H1 (cell line): ENCODE measurements at regions not wholly inside any gene's neighbourhood (a gene's known extent, or its start where the extent isn't known, plus 50 kb on each side); places are given as distances from the start of the nearest gene placed in this dataset.

ENCODE experiments used
- CTCF ChIA-PET: fragments of 300-600 bp; sonication (Branson Sonifier 250); formaldehyde crosslinking; loops from one replicate; lab custom pipeline; 2021; ENCODE audit not compliant: partially characterized antibody; lab: Charles Lee
- POLR2A ChIA-PET: fragments of 300-600 bp; sonication (Branson Sonifier 250); formaldehyde crosslinking; loops from one replicate; lab custom pipeline; 2021; ENCODE audit warnings: inconsistent platforms; ENCODE audit not compliant: partially characterized antibody; lab: Charles Lee
- DNase-seq, 2 experiments: peaks; one replicate each; pipeline versions ENCODE4 v3.0.0 to v3.0.0-alpha.2; 2010 to 2022; ENCODE audit warnings: low spot score in 2 of 2, low read depth in 1 of 2, mixed read lengths in 1 of 2
- FAIRE-seq: peaks from 2 replicates; lab custom pipeline; 2011; peaks lifted over from hg19 to GRCh38; lab: Jason Lieb, UNC
- H2AFZ ChIP-seq: 2 replicates; pipeline ENCODE4 v1.8.1; 2012; ENCODE audit warnings: low read length, inconsistent platforms
- H2AK5ac ChIP-seq: 2 replicates; pipeline ENCODE4 v1.6.1; 2013; ENCODE audit warnings: low read depth, low read length
- H2BK120ac ChIP-seq: replicated peaks from 2 replicates; pipeline ENCODE3; 2013; ENCODE audit warnings: low read depth, low read length, inconsistent platforms
- H2BK12ac ChIP-seq: 2 replicates; pipeline ENCODE4 v1.6.1; 2013; ENCODE audit warnings: low read depth, low read length
- H2BK15ac ChIP-seq: 2 replicates; pipeline ENCODE4 v1.6.1; 2013; ENCODE audit warnings: low read length
- H2BK20ac ChIP-seq: 2 replicates; pipeline ENCODE4 v1.6.1; 2013; ENCODE audit warnings: low read length
- H2BK5ac ChIP-seq: 2 replicates; pipeline ENCODE4 v1.6.1; 2013; ENCODE audit warnings: low read depth, low read length
- H3K14ac ChIP-seq: 2 replicates; pipeline ENCODE4 v1.6.1; 2013; ENCODE audit warnings: inconsistent platforms; ENCODE audit not compliant: insufficient read length
- H3K18ac ChIP-seq: 2 replicates; pipeline ENCODE4 v1.6.1; 2013; ENCODE audit warnings: low read length; ENCODE audit errors: extremely low read depth
- H3K23ac ChIP-seq: 2 replicates; pipeline ENCODE4 v1.6.1; 2013; ENCODE audit warnings: inconsistent platforms; ENCODE audit not compliant: insufficient read length
- H3K23me2 ChIP-seq: 2 replicates; pipeline ENCODE4 v1.6.1; 2013; ENCODE audit warnings: low read depth, low read length
- H3K27ac ChIP-seq: 2 replicates; pipeline ENCODE4 v1.6.1; 2011; ENCODE audit warnings: low read depth, low read length, inconsistent platforms
- H3K27me3 ChIP-seq, 4 experiments: replicated peaks in 1 of 4; 1 replicate in 1 of 4; 2 replicates in 3 of 4; pipeline versions ENCODE4 v1.6.1 to v1.8.1; 2011 to 2013; ENCODE audit warnings: low read length in 3 of 4, mild to moderate bottlenecking in 3 of 4, inconsistent platforms in 2 of 4, mixed read lengths in 2 of 4, moderate library complexity in 1 of 4; ENCODE audit not compliant: control insufficient read depth in 3 of 4, insufficient read depth in 3 of 4; ENCODE audit errors: extremely low read depth in 1 of 4
- H3K36me3 ChIP-seq, 4 experiments: 2 replicates each; pipeline versions ENCODE4 v1.6.1 to v1.8.1; 2011 to 2013; ENCODE audit warnings: mild to moderate bottlenecking in 4 of 4, low read length in 3 of 4, moderate library complexity in 2 of 4, control low read depth in 1 of 4, inconsistent platforms in 1 of 4; ENCODE audit not compliant: insufficient read depth in 4 of 4, control insufficient read depth in 2 of 4
- H3K4ac ChIP-seq: replicated peaks from 2 replicates; pipeline ENCODE3; 2013; ENCODE audit warnings: low read length, low read depth, mixed read lengths, inconsistent platforms; ENCODE audit not compliant: insufficient read length
- H3K4me1 ChIP-seq, 4 experiments: replicated peaks in 1 of 4; 1 replicate in 1 of 4; 2 replicates in 3 of 4; pipeline versions ENCODE4 v1.6.1 to v1.8.1; 2011 to 2013; ENCODE audit warnings: low read length in 3 of 4, inconsistent platforms in 2 of 4, mixed read lengths in 1 of 4; ENCODE audit not compliant: insufficient read depth in 4 of 4, control insufficient read depth in 3 of 4
- H3K4me2 ChIP-seq, 2 experiments: 2 replicates each; pipeline versions ENCODE4 v1.6.1 to v1.8.1; 2011 to 2013; ENCODE audit warnings: low read depth in 2 of 2, low read length in 2 of 2, control low read depth in 1 of 2, inconsistent platforms in 1 of 2, mild to moderate bottlenecking in 1 of 2; ENCODE audit not compliant: insufficient read depth in 1 of 2
- H3K4me3 ChIP-seq, 4 experiments: fragments of 200-600, 300-600 bp in 1 of 4; sonication (generic), shearing (Covaris generic), sonication (Bioruptor Twin) in 1 of 4; 2 replicates each; pipeline versions ENCODE4 v1.5.1 to v1.8.1; 2011 to 2016; ENCODE audit warnings: low read length in 4 of 4, low read depth in 3 of 4, control low read depth in 2 of 4, inconsistent platforms in 2 of 4, mild to moderate bottlenecking in 2 of 4, mixed read lengths in 1 of 4, moderate library complexity in 1 of 4; ENCODE audit not compliant: insufficient read depth in 2 of 4; ENCODE audit errors: extremely low read depth in 1 of 4
- H3K56ac ChIP-seq: replicated peaks from 2 replicates; pipeline ENCODE3; 2013; ENCODE audit warnings: low read depth, mild to moderate bottlenecking, mixed read lengths, low read length, inconsistent platforms; ENCODE audit not compliant: insufficient read length
- H3K79me1 ChIP-seq: 2 replicates; pipeline ENCODE4 v1.6.1; 2013; ENCODE audit warnings: low read depth, low read length, control low read depth
- H3K79me2 ChIP-seq, 2 experiments: 2 replicates each; pipeline versions ENCODE4 v1.6.1 to v1.8.1; 2012 to 2013; ENCODE audit warnings: low read length in 2 of 2, mild to moderate bottlenecking in 2 of 2, inconsistent platforms in 1 of 2; ENCODE audit not compliant: insufficient read depth in 2 of 2, control insufficient read depth in 1 of 2
- H3K9ac ChIP-seq, 4 experiments: replicated peaks in 1 of 4; 1 replicate in 1 of 4; 2 replicates in 3 of 4; pipeline versions ENCODE4 v1.6.1 to v1.8.1; 2011 to 2013; ENCODE audit warnings: low read depth in 3 of 4, low read length in 3 of 4, control low read depth in 2 of 4, mild to moderate bottlenecking in 2 of 4, moderate library complexity in 2 of 4, inconsistent platforms in 1 of 4; ENCODE audit errors: extremely low read depth in 1 of 4
- H3K9me3 ChIP-seq, 2 experiments: 2 replicates each; pipeline versions ENCODE4 v1.6.1 to v1.8.1; 2012 to 2013; ENCODE audit warnings: mild to moderate bottlenecking in 2 of 2, moderate library complexity in 2 of 2, control low read depth in 1 of 2, inconsistent platforms in 1 of 2, low read depth in 1 of 2, low read length in 1 of 2, mixed read lengths in 1 of 2; ENCODE audit not compliant: insufficient read depth in 2 of 2
- H4K20me1 ChIP-seq, 2 experiments: replicated peaks in 1 of 2; 2 replicates each; pipeline versions ENCODE3 to v1.8.1; 2011 to 2013; ENCODE audit warnings: inconsistent platforms in 2 of 2, low read length in 2 of 2, mild to moderate bottlenecking in 1 of 2; ENCODE audit not compliant: insufficient read depth in 2 of 2, control insufficient read depth in 1 of 2
- H4K5ac ChIP-seq: 2 replicates; pipeline ENCODE4 v1.6.1; 2013; ENCODE audit warnings: low read length, low read depth, mixed read lengths, inconsistent platforms; ENCODE audit not compliant: insufficient read length
- H4K8ac ChIP-seq: 2 replicates; pipeline ENCODE4 v1.8.0; 2013; ENCODE audit warnings: mild to moderate bottlenecking, moderate library complexity, low read length, inconsistent platforms; ENCODE audit not compliant: insufficient read depth; ENCODE audit errors: extremely low read depth
- H4K91ac ChIP-seq: replicated peaks from 2 replicates; pipeline ENCODE3; 2013; ENCODE audit warnings: low read length, mixed read lengths, inconsistent platforms; ENCODE audit not compliant: insufficient read length
- CEBPB ChIP-seq: IDR thresholded peaks from 2 replicates; pipeline ENCODE4 v1.6.1; 2012; ENCODE audit warnings: low read depth, low read length
- CREB1 ChIP-seq: IDR thresholded peaks from 2 replicates; pipeline ENCODE4 v1.6.1; 2012; ENCODE audit warnings: inconsistent platforms
- EZH2 ChIP-seq: fragments of 200-600 bp; sonication (generic); IDR thresholded peaks from 2 replicates; pipeline ENCODE4 v1.7.1; 2012; ENCODE audit warnings: low read depth, mild to moderate bottlenecking, moderate library complexity, low read length, inconsistent platforms; ENCODE audit not compliant: severe bottlenecking
- KDM5A ChIP-seq: fragments of 200-600 bp; IDR thresholded peaks from 2 replicates; pipeline ENCODE4 v1.7.1; 2012; ENCODE audit warnings: mild to moderate bottlenecking, low read length, inconsistent platforms, mixed read lengths
- MAFK ChIP-seq: IDR thresholded peaks from 2 replicates; pipeline ENCODE4 v1.6.1; 2012; ENCODE audit warnings: low read depth, mild to moderate bottlenecking, improper control_type of control experiment, low read length
- NANOG ChIP-seq: IDR thresholded peaks from 2 replicates; pipeline ENCODE4 v1.6.1; 2011; ENCODE audit warnings: low read length, low read depth, mild to moderate bottlenecking, inconsistent platforms; ENCODE audit not compliant: insufficient read depth, poor library complexity, severe bottlenecking
- SP1 ChIP-seq: IDR thresholded peaks from 2 replicates; pipeline ENCODE4 v1.6.1; 2011; ENCODE audit warnings: low read depth, low read length
- SRF ChIP-seq: IDR thresholded peaks from 2 replicates; pipeline ENCODE4 v1.6.1; 2011; ENCODE audit warnings: mild to moderate bottlenecking, low read depth, low read length, moderate library complexity
- SUZ12 ChIP-seq: fragments of 200-600 bp; sonication (generic); IDR thresholded peaks from 2 replicates; pipeline ENCODE4 v1.6.1; 2012; ENCODE audit warnings: mild to moderate bottlenecking, inconsistent platforms, low read length, moderate library complexity, mixed read lengths
- TAF7 ChIP-seq: optimal IDR thresholded peaks from 2 replicates; pipeline ENCODE3; 2011; ENCODE audit warnings: low read depth, mild to moderate bottlenecking, inconsistent platforms, low read length, moderate library complexity, borderline replicate concordance
- TEAD4 ChIP-seq: IDR thresholded peaks from 2 replicates; pipeline ENCODE4 v1.6.1; 2012; ENCODE audit warnings: low read depth, low read length, inconsistent platforms, mixed read lengths
- WGBS, 2 experiments: shearing (Covaris generic) in 1 of 2; methylation state at CpG; one replicate each; pipeline versions ENCODE4 v1.1.6 to v1.1.7; 2013 to 2015; ENCODE audit warnings: low lambda C conversion rate in 2 of 2, mixed read lengths in 2 of 2, inconsistent platforms in 1 of 2, low coverage in 1 of 2, missing lambda C conversion rate in 1 of 2; ENCODE audit not compliant: insufficient replicate concordance in 2 of 2, insufficient coverage in 1 of 2, insufficient read length in 1 of 2; ENCODE audit errors: extremely low coverage in 1 of 2, missing lambda C conversion rate in 1 of 2; 5-methylcytosine and 5-hydroxymethylcytosine counted together
- TF ChIP-seq, protein P1 (sequence below): IDR thresholded peaks from 2 replicates; pipeline ENCODE4 v1.6.1; 2012; ENCODE audit warnings: inconsistent platforms
- TF ChIP-seq, protein P2 (sequence below): IDR thresholded peaks from 2 replicates; pipeline ENCODE4 v1.6.1; 2012; ENCODE audit warnings: inconsistent platforms

DNA sequence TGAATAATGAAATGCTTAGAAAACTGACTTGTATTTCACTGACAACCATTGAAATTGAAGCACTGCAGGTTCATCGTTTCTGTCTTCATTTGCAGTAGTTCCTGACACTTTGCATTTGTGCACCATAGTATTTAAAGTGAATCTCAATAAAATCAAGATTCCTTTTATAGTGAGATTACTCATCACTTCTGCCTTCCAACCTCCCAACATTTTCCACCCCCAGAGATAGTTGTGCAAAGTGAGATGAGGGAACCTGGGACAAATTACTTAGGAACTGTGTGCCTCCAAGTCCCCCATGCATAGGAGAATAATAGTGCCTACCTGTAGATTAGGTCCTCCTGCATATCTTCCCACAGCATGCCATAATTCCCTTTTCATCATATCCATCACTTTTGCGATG is 114.9 kb upstream of the DPT start:
- TF ChIP-seq EZH2 (no peak), NANOG (no peak), KDM5A (no peak), SRF (no peak), TEAD4 (no peak), MAFK (no peak), CEBPB (no peak), SP1 (no peak), CREB1 (no peak), TAF7 (no peak), SUZ12 (no peak)
- TF ChIP-seq, protein P1, sequence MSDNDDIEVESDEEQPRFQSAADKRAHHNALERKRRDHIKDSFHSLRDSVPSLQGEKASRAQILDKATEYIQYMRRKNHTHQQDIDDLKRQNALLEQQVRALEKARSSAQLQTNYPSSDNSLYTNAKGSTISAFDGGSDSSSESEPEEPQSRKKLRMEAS: no peak
- TF ChIP-seq, protein P2, sequence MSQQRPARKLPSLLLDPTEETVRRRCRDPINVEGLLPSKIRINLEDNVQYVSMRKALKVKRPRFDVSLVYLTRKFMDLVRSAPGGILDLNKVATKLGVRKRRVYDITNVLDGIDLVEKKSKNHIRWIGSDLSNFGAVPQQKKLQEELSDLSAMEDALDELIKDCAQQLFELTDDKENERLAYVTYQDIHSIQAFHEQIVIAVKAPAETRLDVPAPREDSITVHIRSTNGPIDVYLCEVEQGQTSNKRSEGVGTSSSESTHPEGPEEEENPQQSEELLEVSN: no peak
- Histone ChIP-seq H3K23ac (no peak overlapping the region), H2BK120ac (no peak overlapping the region), H3K56ac (no peak overlapping the region), H3K18ac (no peak overlapping the region), H3K36me3 (no peaks in the 10 kb centered on the region), H4K5ac (no peak overlapping the region), H2BK12ac (no peak overlapping the region), H3K79me1 (no peaks in the 10 kb centered on the region), H2AK5ac (no peak overlapping the region), H3K4me3 (no peak overlapping the region), H3K4me2 (no peak overlapping the region), H3K4me1 (no peaks in the 10 kb centered on the region), H3K14ac (no peak overlapping the region), H4K8ac (no peak overlapping the region), H2BK20ac (no peak overlapping the region), H2BK5ac (no peak overlapping the region), H4K20me1 (no peaks in the 10 kb centered on the region), H4K91ac (no peak overlapping the region), H3K27ac (no peak overlapping the region), H3K27me3 (no peaks in the 10 kb centered on the region), H2BK15ac (no peak overlapping the region), H3K9ac (no peak overlapping the region), H3K79me2 (no peaks in the 10 kb centered on the region), H3K9me3 (no peaks in the 10 kb centered on the region), H3K4ac (no peak overlapping the region), H3K23me2 (no peaks in the 10 kb centered on the region), H2AFZ (no peak overlapping the region)
- ChIA-PET CTCF (interaction anchor here (0.6 kb wide), 1 partner anchor 87 kb away, joined by 4 read pairs; no protein-coding TSS in a partner anchor), POLR2A (no interaction called here)
- 87% methylated on average over 2 of the region's 2 CpGs; no CpG with 5 or more reads in 1 of the 2 experiments for WGBS, 2 experiments
- DNase-seq: no peak
- FAIRE-seq: no peak
